Body of pancreas (tissue), 4 donors: ENCODE measurements at regions not wholly inside any gene's neighbourhood (a gene's known extent, or its start where the extent isn't known, plus 50 kb on each side); places are given as distances from the start of the nearest gene placed in this dataset.

Experiments used
- POLR2A ChIP-seq, 3 donors: fragments of 450-650 bp; IDR thresholded peaks; one replicate each; pipeline ENCODE4 v1.6.1; 2016; ENCODE audit warnings: antibody characterized with exemption in 3 of 3, mild to moderate bottlenecking in 2 of 3
- TF ChIP-seq, protein P1 (sequence below), 7 experiments: fragments of 450-650 bp in 4 of 7; fragments of 200-600 bp in 3 of 7; sonication (generic) in 3 of 7; IDR thresholded peaks; one replicate each; pipeline ENCODE4 v1.5.1; 2016 to 2019; ENCODE audit warnings: antibody characterized with exemption in 7 of 7

- TF ChIP-seq, protein P1, sequence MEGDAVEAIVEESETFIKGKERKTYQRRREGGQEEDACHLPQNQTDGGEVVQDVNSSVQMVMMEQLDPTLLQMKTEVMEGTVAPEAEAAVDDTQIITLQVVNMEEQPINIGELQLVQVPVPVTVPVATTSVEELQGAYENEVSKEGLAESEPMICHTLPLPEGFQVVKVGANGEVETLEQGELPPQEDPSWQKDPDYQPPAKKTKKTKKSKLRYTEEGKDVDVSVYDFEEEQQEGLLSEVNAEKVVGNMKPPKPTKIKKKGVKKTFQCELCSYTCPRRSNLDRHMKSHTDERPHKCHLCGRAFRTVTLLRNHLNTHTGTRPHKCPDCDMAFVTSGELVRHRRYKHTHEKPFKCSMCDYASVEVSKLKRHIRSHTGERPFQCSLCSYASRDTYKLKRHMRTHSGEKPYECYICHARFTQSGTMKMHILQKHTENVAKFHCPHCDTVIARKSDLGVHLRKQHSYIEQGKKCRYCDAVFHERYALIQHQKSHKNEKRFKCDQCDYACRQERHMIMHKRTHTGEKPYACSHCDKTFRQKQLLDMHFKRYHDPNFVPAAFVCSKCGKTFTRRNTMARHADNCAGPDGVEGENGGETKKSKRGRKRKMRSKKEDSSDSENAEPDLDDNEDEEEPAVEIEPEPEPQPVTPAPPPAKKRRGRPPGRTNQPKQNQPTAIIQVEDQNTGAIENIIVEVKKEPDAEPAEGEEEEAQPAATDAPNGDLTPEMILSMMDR (IDR thresholded peaks at IDR 0.05), result no peak
- TF ChIP-seq POLR2A (IDR thresholded peaks at IDR 0.05), result no peak
Observed at GRCh38 chr9:20117986-20118385, 329.1 kb upstream of the SLC24A2 start.
